Esophagus muscularis mucosa (tissue), 3 donors: ENCODE measurements at regions not wholly inside any gene's neighbourhood (a gene's known extent, or its start where the extent isn't known, plus 50 kb on each side); places are given as distances from the start of the nearest gene placed in this dataset.

Experiments used
- CTCF ChIP-seq, 3 experiments: fragments of 200-600 bp in 2 of 3; fragments of 450-650 bp in 1 of 3; sonication (generic) in 2 of 3; IDR thresholded peaks; one replicate each; pipeline ENCODE4 v1.5.1; 2017 to 2019; ENCODE audit warnings: antibody characterized with exemption in 3 of 3, mild to moderate bottlenecking in 2 of 3, moderate library complexity in 1 of 3
- EP300 ChIP-seq: sonication (generic); formaldehyde crosslinking; IDR thresholded peaks from one replicate; pipeline ENCODE4 v1.6.1; 2017; ENCODE audit warnings: antibody characterized with exemption

GRCh38 chr3:34934660-34935059, 704.7 kb upstream of the ARPP21 start:
- TF ChIP-seq EP300 (no peak), CTCF (IDR thresholded peaks at IDR 0.05) (no peak)
